Upper lobe of left lung (tissue), 4 donors: ENCODE measurements at regions not wholly inside any gene's neighbourhood (a gene's known extent, or its start where the extent isn't known, plus 50 kb on each side); places are given as distances from the start of the nearest gene placed in this dataset.

Experiments
- CTCF ChIP-seq, 6 experiments: fragments of 450-650 bp in 4 of 6; fragments of 200-600 bp in 2 of 6; sonication (generic) in 2 of 6; IDR thresholded peaks; one replicate each; pipeline ENCODE4 v1.5.1; 2016 to 2019; ENCODE audit warnings: antibody characterized with exemption in 6 of 6
- POLR2A ChIP-seq, 4 donors: fragments of 450-650 bp; IDR thresholded peaks; one replicate each; pipeline ENCODE4 v1.5.1; 2016 to 2017; ENCODE audit warnings: antibody characterized with exemption in 4 of 4, mild to moderate bottlenecking in 2 of 4
- POLR2AphosphoS5 ChIP-seq, 2 donors: sonication (generic); formaldehyde crosslinking; IDR thresholded peaks; one replicate each; pipeline ENCODE4 v1.5.1; 2017; ENCODE audit warnings: antibody characterized with exemption in 2 of 2

GRCh38 chr20:48171626-48172356 lies 386.5 kb upstream of the SULF2 start:
- TF ChIP-seq CTCF (IDR thresholded peaks at IDR 0.05) (no peak), POLR2AphosphoS5 (IDR thresholded peaks at IDR 0.05) (no peak), POLR2A (IDR thresholded peaks at IDR 0.05) (no peak)
